Endodermal cell (in vitro differentiated cells): ENCODE measurements at regions not wholly inside any gene's neighbourhood (a gene's known extent, or its start where the extent isn't known, plus 50 kb on each side); places are given as distances from the start of the nearest gene placed in this dataset.

Experiments
- DNase-seq: peaks from one replicate; pipeline ENCODE4 v3.0.0-alpha.2; 2017
- H3K27ac ChIP-seq: 2 replicates; pipeline ENCODE4 v1.5.1; 2013; ENCODE audit warnings: mild to moderate bottlenecking, low read depth, low read length, moderate library complexity
- H3K27me3 ChIP-seq: 2 replicates; pipeline ENCODE4 v1.6.1; 2013; ENCODE audit warnings: mild to moderate bottlenecking, low read length, moderate library complexity; ENCODE audit not compliant: insufficient read depth, control insufficient read depth, poor library complexity, severe bottlenecking
- H3K36me3 ChIP-seq: 2 replicates; pipeline ENCODE4 v1.7.0; 2013; ENCODE audit warnings: mild to moderate bottlenecking, low read length, moderate library complexity; ENCODE audit not compliant: control insufficient read depth, insufficient read depth
- H3K4me1 ChIP-seq: one replicate; pipeline ENCODE4 v1.7.0; 2013; ENCODE audit warnings: low read length; ENCODE audit not compliant: control insufficient read depth, insufficient read depth
- H3K4me3 ChIP-seq: 2 replicates; pipeline ENCODE4 v1.5.1; 2013; ENCODE audit warnings: mild to moderate bottlenecking, low read length, moderate library complexity
- H3K9ac ChIP-seq: 2 replicates; pipeline ENCODE4 v1.6.1; 2013; ENCODE audit warnings: mild to moderate bottlenecking, low read length, moderate library complexity; ENCODE audit not compliant: poor library complexity, severe bottlenecking; ENCODE audit errors: extremely low read depth
- H3K9me3 ChIP-seq: 2 replicates; pipeline ENCODE4 v1.6.1; 2013; ENCODE audit warnings: mild to moderate bottlenecking, low read length, moderate library complexity; ENCODE audit not compliant: control insufficient read depth
- H3K27ac Mint-ChIP-seq: 2 replicates; pipeline ENCODE4 v1.8.0; 2020; ENCODE audit warnings: mixed read lengths
- H3K27me3 Mint-ChIP-seq: 2 replicates; pipeline ENCODE4 v1.8.0; 2021; ENCODE audit warnings: mild to moderate bottlenecking, mixed read lengths; ENCODE audit not compliant: insufficient read depth
- H3K36me3 Mint-ChIP-seq: 2 replicates; pipeline ENCODE4 v1.8.0; 2020; ENCODE audit warnings: low read depth, mixed read lengths
- H3K4me1 Mint-ChIP-seq: 2 replicates; pipeline ENCODE4 v1.8.0; 2020; ENCODE audit warnings: mixed read lengths
- H3K4me3 Mint-ChIP-seq: 2 replicates; pipeline ENCODE4 v1.8.0; 2020; ENCODE audit warnings: mild to moderate bottlenecking, moderate library complexity, mixed read lengths
- H3K9me3 Mint-ChIP-seq: 2 replicates; pipeline ENCODE4 v1.8.0; 2020; ENCODE audit warnings: mild to moderate bottlenecking, mixed read lengths
- WGBS, 2 experiments: methylation state at CpG; one replicate each; pipeline versions ENCODE4 v1.1.5 to v1.1.7; 2013; ENCODE audit warnings: missing lambda C conversion rate in 2 of 2, mixed read lengths in 1 of 2; ENCODE audit not compliant: insufficient coverage in 1 of 2, insufficient read length in 1 of 2; 5-methylcytosine and 5-hydroxymethylcytosine counted together
- TF ChIP-seq, protein P1 (sequence below): fragments of 200-600 bp; sonication (generic); conservative IDR thresholded peaks from 2 replicates; pipeline ENCODE4 v1.5.0; 2021; ENCODE audit warnings: antibody characterized with exemption, mild to moderate bottlenecking

DNA sequence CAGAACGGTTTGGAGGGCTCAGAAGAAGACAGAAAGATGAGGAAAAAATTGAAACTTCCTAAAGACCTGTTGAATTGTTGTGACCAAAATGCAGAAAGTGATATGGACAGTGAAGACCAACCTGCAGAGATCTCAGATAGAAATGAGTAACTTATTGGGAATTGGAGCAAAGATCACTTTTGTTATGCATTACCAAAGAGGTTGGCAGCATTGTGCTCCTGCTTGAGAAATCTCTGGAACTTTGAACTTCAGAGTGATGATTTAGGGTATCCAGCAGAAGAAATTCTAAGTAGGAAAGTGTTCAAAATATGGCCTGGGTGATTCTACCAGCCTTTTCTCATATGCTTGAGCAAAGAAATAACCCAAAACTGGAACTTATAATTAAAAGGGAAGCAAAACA, 136.0 kb downstream of the GJA1 start:
- Histone ChIP-seq H3K9ac (no peak overlapping the region), H3K4me3 (no peak overlapping the region), H3K27me3 (no peaks in the 10 kb centered on the region), H3K36me3 (no peaks in the 10 kb centered on the region), H3K27ac (no peak overlapping the region), H3K4me1 (no peaks in the 10 kb centered on the region), H3K9me3 (peaks cover 19% of the 10 kb centered on the region)
- no peaks in the 10 kb centered on the region for H3K27me3 Mint-ChIP-seq
- TF ChIP-seq, protein P1, sequence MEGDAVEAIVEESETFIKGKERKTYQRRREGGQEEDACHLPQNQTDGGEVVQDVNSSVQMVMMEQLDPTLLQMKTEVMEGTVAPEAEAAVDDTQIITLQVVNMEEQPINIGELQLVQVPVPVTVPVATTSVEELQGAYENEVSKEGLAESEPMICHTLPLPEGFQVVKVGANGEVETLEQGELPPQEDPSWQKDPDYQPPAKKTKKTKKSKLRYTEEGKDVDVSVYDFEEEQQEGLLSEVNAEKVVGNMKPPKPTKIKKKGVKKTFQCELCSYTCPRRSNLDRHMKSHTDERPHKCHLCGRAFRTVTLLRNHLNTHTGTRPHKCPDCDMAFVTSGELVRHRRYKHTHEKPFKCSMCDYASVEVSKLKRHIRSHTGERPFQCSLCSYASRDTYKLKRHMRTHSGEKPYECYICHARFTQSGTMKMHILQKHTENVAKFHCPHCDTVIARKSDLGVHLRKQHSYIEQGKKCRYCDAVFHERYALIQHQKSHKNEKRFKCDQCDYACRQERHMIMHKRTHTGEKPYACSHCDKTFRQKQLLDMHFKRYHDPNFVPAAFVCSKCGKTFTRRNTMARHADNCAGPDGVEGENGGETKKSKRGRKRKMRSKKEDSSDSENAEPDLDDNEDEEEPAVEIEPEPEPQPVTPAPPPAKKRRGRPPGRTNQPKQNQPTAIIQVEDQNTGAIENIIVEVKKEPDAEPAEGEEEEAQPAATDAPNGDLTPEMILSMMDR: no peak
- H3K27ac Mint-ChIP-seq: no peak overlapping the region
- peaks cover 13% of the 10 kb centered on the region for H3K4me1 Mint-ChIP-seq
- WGBS, 2 experiments: 87 to 100% methylated on average over 1 of the region's 1 CpG
- peaks cover 5% of the 10 kb centered on the region for H3K36me3 Mint-ChIP-seq
- H3K4me3 Mint-ChIP-seq: no peak overlapping the region
- no peak for DNase-seq
- H3K9me3 Mint-ChIP-seq: peaks cover 35% of the 10 kb centered on the region

GRCh38 chr6:121573481-121573880, 138.0 kb downstream of the GJA1 start:
- H3K27ac Mint-ChIP-seq: no peak overlapping the region
- DNase-seq: no peak

GRCh38 chr6:121578216-121578615, 142.8 kb downstream of the GJA1 start:
- Histone ChIP-seq H3K27me3 (no peaks in the 10 kb centered on the region), H3K9ac (no peak overlapping the region), H3K4me1 (peaks cover 4% of the 10 kb centered on the region), H3K27ac (no peak overlapping the region), H3K4me3 (no peak overlapping the region), H3K36me3 (no peaks in the 10 kb centered on the region), H3K9me3 (peaks cover 1% of the 10 kb centered on the region)
- Mint-ChIP-seq H3K4me3 (no peak overlapping the region), H3K9me3 (no peaks in the 10 kb centered on the region), H3K36me3 (no peaks in the 10 kb centered on the region), H3K27ac (no peak overlapping the region), H3K4me1 (peaks cover 31% of the 10 kb centered on the region), H3K27me3 (no peaks in the 10 kb centered on the region)
- TF ChIP-seq, protein P1: no peak
- DNase-seq: no peak

More at GRCh38 chr6:121573481-121573880, 138.0 kb downstream of the GJA1 start:
- no peaks in the 10 kb centered on the region for H3K27me3 Mint-ChIP-seq
- peaks cover 17% of the 10 kb centered on the region for H3K4me1 Mint-ChIP-seq
- no peak overlapping the region for H3K4me3 ChIP-seq
- no peak overlapping the region for H3K9ac ChIP-seq
- no peak overlapping the region for H3K27ac ChIP-seq
- no peaks in the 10 kb centered on the region for H3K4me1 ChIP-seq
- peaks cover 19% of the 10 kb centered on the region for H3K9me3 ChIP-seq
- TF ChIP-seq, protein P1: no peak
- H3K4me3 Mint-ChIP-seq: no peak overlapping the region
- peaks cover 5% of the 10 kb centered on the region for H3K36me3 Mint-ChIP-seq
- H3K36me3 ChIP-seq: no peaks in the 10 kb centered on the region
- H3K9me3 Mint-ChIP-seq: peaks cover 35% of the 10 kb centered on the region
- no peaks in the 10 kb centered on the region for H3K27me3 ChIP-seq
